ENCODE measurements at regions not wholly inside any gene's neighbourhood (a gene's known extent, or its start where the extent isn't known, plus 50 kb on each side); places are given as distances from the start of the nearest gene placed in this dataset.

- no peak for DNase-seq
These were observed 133.3 kb downstream of the MGAT5B start for GRCh38 chr17:77001487-77001886.

DNA sequence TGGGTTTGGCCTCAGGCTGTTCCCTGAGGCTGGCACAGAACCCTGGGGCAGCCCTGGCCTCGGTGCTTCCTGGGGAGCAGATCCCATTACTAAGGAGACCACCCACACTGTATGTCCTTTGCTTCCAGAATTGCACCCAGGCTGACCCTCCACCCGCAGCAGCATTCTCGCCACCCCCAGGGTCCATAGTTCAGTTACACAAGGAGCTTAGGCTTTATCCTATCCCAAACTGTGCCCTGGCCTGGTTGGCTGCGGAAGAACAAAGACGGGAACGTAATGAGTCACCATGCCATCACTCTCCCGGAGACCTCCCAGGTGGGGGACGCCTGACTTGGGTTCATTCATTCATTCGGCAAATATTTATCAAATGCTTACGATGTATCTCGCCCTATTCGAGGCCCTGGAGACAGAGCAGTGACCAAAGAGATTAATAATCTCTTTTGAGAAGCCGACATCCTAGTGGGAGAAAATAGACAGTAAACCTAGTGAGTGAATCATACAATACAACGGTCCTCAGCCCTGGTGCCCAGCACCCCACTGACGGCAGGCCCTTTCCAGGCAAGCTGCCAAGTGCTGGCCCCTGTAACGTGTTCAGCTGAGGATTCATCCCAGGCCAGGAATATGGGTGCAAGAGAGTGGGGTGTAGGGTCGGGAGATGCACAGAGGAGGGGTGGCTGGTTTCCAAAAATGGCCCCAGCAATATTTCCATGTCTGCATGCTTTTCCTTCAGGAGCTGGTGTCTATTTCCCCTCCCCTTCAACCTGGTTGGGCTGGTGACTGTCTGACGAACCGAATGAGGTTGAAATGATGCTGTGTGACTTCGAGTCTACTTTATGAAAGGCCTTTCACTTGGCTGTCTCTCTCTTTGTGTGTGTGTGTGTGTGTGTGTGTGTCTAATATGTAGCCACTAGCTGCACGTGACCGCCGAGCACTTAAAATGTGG lies 134.2 kb downstream of the MGAT5B start:
- DNase-seq, result peak; percentile 91

GRCh38 chr17:77003699-77004098 lies 135.5 kb downstream of the MGAT5B start:
- DNase-seq, result no peak

GRCh38 chr17:77006971-77007649 lies 133.7 kb upstream of the SEC14L1 start:
- no peak for DNase-seq

- DNase-seq, result no peak
These were observed 130.9 kb upstream of the SEC14L1 start for GRCh38 chr17:77009877-77010276.

DNA sequence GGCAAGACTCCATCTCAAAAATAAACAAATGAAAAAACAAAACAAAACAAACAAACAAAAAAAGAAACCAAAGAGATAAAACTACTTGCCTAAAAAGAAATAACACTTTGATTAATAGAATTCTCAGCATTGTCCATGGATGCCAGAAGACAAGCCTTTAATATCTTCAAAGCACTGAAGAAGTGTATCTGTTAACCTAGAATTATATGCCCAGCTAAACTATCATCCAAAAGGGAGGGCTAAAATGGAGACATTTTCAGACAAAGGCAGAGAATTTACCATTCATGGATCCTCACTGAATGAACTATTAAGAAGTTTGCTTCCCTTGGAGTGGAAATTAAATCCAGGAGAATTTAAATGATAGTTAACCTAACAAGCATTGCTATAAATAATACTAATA lies 130.1 kb upstream of the SEC14L1 start:
- no peak for DNase-seq

DNA sequence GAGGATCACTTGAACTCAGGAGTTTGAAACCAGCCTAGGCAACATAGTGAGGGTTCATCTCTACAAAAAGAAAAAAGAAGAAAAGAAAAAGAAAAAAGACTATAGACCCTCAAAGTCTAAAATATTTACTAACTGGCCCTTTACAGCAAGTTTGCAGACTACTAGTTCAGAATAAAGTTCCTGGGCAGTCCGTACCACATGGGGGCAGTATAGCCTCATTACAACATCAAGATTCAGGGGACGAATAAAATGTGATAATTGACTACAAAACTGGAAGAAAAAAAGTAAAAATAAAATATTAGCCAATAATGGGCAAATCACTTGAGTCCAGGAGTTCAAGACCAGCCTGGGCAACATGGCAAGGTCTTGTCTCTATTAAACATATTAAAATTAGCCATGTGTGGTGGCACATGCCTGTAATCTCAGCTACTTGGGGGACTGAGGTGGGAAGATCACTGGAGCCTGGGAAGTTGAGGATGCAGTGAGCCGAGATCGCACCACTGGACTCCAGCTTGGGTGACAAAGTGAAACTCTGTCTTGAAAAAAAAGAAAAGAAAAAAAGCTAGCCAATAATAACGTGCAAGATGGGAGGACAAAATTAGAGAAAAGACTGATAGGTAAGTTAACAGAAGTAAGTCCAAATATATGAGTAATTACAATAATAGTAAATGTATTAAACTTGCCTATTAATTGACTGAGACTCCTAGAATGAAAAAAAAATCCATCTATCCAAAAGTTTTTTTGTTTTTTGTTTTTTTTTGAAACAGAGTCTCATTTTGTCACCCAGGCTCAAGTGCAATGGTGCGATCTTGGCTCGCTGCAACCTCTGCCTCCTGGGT lies 129.4 kb upstream of the SEC14L1 start:
- DNase-seq, result peak; percentile 11

GRCh38 chr17:77018504-77018903 lies 122.3 kb upstream of the SEC14L1 start:
- DNase-seq, result no peak

GRCh38 chr17:77019893-77020379 lies 120.8 kb upstream of the SEC14L1 start:
- peak; percentile 26 for DNase-seq

DNA sequence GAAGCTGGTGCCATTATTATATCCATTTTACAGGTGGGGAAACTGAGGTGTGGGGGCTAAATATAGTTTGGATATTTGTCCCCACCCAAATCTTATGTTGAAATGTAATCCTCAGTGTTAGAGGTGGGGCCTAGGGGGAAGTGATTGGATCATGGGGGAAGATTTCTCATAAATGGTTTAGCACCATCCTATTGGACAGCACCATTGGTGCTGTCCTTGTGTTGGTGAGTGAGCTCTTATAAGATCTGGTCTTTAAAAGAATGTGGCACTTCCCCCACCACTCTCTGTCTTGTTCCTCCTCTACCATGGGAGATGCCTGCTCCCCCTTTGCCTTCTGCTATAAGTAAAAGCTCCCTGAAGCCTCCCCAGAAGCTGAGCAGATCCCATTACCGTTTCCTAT lies 119.8 kb upstream of the SEC14L1 start:
- DNase-seq, result no peak

GRCh38 chr17:77022766-77023165 lies 118.0 kb upstream of the SEC14L1 start:
- no peak for DNase-seq

DNA sequence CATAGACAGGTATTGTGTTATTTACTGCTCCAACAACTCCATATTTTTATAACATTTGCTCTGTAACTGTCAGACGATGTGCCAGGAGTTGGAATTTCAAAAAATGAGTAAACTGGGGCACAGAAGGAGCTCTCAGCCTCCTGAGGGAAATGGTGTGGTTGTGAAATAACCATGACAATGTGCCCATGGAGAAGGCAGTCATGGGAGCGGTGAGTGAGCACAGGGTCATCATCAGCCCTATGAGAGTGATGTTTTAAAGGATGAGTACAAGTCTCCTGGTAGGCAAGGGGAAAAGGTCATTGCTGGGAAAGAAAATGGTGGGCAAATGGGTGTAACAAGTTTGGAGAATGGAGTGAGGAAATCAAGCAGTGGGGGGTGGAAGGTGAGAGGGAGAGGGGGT lies 115.0 kb upstream of the SEC14L1 start:
- DNase-seq, result no peak

DNA sequence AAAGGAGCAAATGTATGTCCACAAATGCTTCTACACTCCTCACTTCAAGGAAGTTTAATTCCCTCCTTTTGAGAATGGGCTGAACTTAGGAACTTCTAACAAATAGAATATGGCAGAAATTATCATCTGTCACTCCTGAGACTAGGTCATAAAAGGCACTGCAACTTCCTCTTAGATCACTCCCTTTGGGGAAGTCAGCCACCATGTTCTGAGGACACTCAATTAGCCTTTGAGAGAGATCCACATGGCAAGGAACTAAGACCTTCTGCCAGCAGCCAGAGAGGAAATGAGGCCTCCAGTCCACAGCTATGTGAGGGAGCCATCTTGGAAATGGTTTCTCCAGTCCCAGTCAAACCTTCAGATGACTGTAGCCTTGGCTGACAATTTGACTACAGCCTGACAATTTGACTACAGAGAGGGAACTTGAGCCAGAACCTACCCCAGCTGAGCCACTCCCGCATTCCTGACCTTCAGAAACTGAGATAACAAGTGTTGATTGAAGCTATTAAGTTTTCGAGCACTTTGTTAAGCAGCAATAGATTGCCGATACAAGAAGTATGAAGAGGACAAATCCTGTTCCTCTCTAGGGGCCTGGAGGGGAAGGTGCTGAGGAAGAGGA lies 113.4 kb upstream of the SEC14L1 start:
- DNase-seq, result no peak

DNA sequence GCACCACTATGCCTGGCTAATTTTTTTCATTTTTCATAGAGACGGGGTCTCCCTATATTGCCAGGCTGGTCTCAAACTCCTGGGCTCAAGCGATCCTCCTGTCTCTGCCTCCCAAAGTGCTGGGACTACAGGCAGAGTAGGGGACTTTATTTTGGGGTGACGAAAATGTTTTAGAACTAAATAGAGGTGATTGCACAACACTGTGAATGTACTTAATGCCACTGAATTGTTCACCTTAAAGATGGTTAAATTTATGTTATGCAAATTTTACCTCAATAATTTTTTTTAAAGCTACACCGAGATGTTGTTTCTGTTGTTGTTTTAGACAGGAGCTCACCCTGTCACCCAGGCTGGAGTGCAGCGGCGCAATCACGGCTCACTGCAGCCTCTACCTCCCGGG lies 111.9 kb upstream of the SEC14L1 start:
- no peak for DNase-seq

DNA sequence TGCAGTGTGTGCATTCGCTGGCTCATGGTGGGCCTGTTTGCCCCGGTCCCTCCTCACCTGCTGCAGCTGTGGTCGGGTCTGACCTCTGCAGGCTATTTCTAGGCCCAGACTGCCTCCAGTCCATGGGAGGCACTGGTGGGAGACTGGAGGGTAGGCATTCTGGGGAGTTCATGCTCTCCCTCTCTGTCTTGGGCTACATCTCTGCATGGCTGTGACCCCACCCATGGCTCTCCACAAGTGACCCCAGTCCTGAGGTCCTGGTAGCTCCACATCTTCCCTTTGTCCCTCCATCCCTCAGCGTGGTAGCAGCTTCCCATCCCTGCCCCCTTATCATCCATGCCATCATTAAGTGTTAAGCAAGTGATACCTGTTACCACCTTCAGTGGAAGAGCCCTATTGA lies 107.8 kb upstream of the SEC14L1 start:
- no peak for DNase-seq

GRCh38 chr17:77033892-77034404 lies 106.8 kb upstream of the SEC14L1 start:
- DNase-seq, result no peak

DNA sequence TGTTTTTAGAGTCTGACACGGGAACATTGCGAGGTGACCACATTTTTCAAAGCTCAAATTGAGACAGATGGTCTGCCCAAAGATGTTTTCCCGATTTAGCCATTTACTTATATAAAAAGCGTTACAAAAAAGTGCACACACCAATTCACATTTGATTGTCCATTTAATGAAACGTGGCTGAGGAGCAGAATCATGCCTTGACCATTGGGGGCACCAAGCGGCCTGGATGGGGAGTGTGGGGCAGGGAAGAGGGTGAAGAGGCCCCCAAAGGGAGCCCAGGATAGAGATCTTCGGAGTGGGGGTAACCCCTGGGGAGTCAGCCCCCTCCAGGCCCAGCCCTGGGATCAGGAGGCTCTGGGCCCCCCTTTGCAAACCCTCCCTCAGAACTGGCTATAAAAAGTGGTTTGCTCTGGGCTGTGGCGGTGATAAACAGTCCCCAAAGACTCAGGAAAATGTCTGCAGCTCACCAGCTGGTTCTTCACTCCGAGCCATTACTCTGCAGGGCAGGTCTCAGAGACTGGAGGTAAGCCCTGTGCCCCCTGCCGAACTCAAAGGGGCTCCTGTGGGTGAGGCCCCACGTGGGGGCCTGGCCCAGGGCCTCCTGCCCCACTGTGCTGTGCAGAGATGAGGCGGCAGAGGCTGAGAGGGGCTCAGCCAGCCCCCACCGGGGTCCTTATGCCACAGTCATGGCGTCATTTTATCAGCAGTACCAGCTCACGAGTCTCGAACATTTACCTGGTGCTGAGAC lies 105.9 kb upstream of the SEC14L1 start:
- DNase-seq, result no peak

- DNase-seq, result no peak
These were observed 105.2 kb upstream of the SEC14L1 start for GRCh38 chr17:77035526-77035925.

DNA sequence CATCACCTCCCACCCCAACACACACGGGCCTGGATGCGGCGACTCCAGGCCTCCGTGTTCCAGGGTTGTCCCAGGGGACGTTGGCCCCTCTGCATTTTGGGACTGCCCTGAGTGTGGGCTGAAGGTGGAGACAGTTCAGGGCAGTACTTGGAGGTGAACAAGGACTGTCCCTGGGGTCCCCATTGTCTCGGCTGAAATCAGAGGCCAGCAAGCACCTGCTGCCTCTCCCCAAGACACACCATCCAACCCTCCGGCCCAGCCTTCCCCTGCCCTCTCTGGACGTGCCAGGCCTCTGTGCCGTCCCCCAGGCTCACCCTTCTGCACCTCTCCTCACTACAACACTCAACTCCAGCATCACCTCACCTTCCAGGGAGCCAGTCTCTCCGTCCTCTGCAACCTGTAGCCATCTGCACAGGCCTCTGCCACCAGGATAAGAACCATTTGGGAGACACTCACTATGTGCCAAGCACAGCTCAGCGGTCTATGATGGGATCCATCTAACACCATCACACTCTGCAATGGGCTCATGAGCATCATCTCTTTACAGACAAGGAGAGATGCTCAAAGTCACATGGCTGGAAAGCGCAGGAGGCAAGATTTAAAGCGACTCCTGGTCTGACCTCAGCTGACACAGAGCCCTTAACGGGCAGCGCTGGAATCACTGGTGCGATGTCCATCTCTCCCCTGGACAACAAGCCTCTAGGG lies 104.5 kb upstream of the SEC14L1 start:
- DNase-seq, result no peak

DNA sequence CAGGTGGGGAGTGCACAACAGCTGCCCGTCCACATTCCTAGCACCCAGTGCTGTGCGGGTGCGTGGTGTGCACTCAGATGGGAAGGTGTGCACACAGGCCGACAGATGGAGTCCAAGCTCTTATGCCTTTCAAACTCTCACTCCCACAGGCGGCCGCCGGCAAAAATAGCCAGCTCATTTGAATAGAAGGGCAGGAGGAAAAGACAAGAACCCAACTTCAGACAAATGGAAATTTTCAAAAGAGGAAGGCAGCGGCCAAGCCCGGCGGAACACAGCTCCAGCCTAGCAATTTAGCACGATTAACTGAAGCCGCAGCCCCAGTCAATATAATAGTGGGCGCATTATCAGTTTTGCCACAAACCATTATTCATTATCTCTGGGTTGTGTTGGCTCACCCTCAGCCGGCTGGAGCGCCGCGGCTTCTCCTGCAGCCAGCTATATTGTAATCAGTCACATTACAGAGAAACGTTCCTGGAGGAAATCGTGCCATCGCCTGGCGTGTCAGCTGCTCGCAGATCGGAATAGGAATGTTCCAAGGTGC lies 103.9 kb upstream of the SEC14L1 start:
- no peak for DNase-seq
